ENCODE measurements at regions not wholly inside any gene's neighbourhood (a gene's known extent, or its start where the extent isn't known, plus 50 kb on each side); places are given as distances from the start of the nearest gene placed in this dataset.

GRCh38 chr6:6721606-6722005 lies 133.1 kb downstream of the LY86 start:
- TF ChIP-seq CTCF (IDR thresholded peaks at IDR 0.05) (no peak), POLR2A (IDR thresholded peaks at IDR 0.05) (no peak), EP300 (IDR thresholded peaks at IDR 0.05) (no peak)
